Sigmoid colon (tissue), 6 donors: ENCODE measurements at regions not wholly inside any gene's neighbourhood (a gene's known extent, or its start where the extent isn't known, plus 50 kb on each side); places are given as distances from the start of the nearest gene placed in this dataset.

Source experiments
- DNase-seq: peaks from one replicate; pipeline ENCODE4 v3.0.0-alpha.2; 2019
- H3K27ac ChIP-seq, 4 donors: fragments of 200-600 bp; sonication (generic); one replicate each; pipeline ENCODE4 v1.5.1; 2016 to 2019; ENCODE audit warnings: mild to moderate bottlenecking in 1 of 4
- H3K27me3 ChIP-seq, 3 donors: fragments of 200-600 bp; sonication (generic); one replicate each; pipeline ENCODE4 v1.5.1; 2019; ENCODE audit warnings: mild to moderate bottlenecking in 1 of 3
- H3K36me3 ChIP-seq, 4 donors: fragments of 200-600 bp; sonication (generic); one replicate each; pipeline ENCODE4 v1.5.1; 2016 to 2019
- H3K4me1 ChIP-seq, 4 donors: fragments of 200-600 bp; sonication (generic); one replicate each; pipeline ENCODE4 v1.5.1; 2017 to 2019
- H3K4me3 ChIP-seq, 4 donors: fragments of 200-600 bp; sonication (generic); one replicate each; pipeline ENCODE4 v1.5.1; 2017 to 2019; ENCODE audit warnings: mild to moderate bottlenecking in 2 of 4, moderate library complexity in 1 of 4
- H3K9me3 ChIP-seq, 4 donors: fragments of 200-600 bp in 3 of 4; sonication (generic) in 3 of 4; one replicate each; pipeline versions ENCODE4 v1.5.1 to v1.6.1; 2013 to 2019
- CTCF ChIP-seq, 4 experiments: fragments of 450-650 bp in 3 of 4; fragments of 200-600 bp in 1 of 4; IDR thresholded peaks; one replicate each; pipeline ENCODE4 v1.5.1; 2016 to 2019; ENCODE audit warnings: antibody characterized with exemption in 4 of 4, mild to moderate bottlenecking in 3 of 4, moderate library complexity in 2 of 4
- EP300 ChIP-seq, 4 donors: sonication (generic); formaldehyde crosslinking; IDR thresholded peaks; one replicate each; pipeline ENCODE4 v1.6.1; 2017; ENCODE audit warnings: antibody characterized with exemption in 4 of 4
- POLR2A ChIP-seq, 2 donors: fragments of 450-650 bp; IDR thresholded peaks; one replicate each; pipeline ENCODE4 v1.6.1; 2016; ENCODE audit warnings: antibody characterized with exemption in 2 of 2, mild to moderate bottlenecking in 2 of 2, moderate library complexity in 2 of 2
- POLR2AphosphoS5 ChIP-seq, 4 donors: sonication (generic); formaldehyde crosslinking; IDR thresholded peaks; one replicate each; pipeline ENCODE4 v1.6.1; 2017; ENCODE audit warnings: antibody characterized with exemption in 4 of 4
- WGBS, 2 donors: extraction: QIAGEN DNeasy Blood & Tissue Kit; methylation state at CpG; one replicate each; pipeline ENCODE4 v1.1.7; 2013; 5-methylcytosine and 5-hydroxymethylcytosine counted together
- intact Hi-C: fragments of 100-400 bp; cut with DNase I; formaldehyde crosslinking; loops from one replicate; pipeline ENCODE4 v1.15.1; 2023
- donor health status: healthy with polysubstance abuse.
- donor health status: healthy.

GRCh38 chr5:30574761-30575160 is 618.7 kb upstream of the CDH6 start:
- intact Hi-C loops, result no loop called here
- H3K4me1 ChIP-seq, result no peaks in the 10 kb centered on the region
- no peaks in the 10 kb centered on the region for H3K9me3 ChIP-seq
- WGBS, 2 donors, result 83 to 93% methylated on average over 1 of the region's 1 CpG
- no peak overlapping the region for H3K27ac ChIP-seq
- no peak for TF ChIP-seq EP300 (IDR thresholded peaks at IDR 0.05)
- TF ChIP-seq POLR2A (IDR thresholded peaks at IDR 0.05), result no peak
- no peak for TF ChIP-seq POLR2AphosphoS5 (IDR thresholded peaks at IDR 0.05)
- TF ChIP-seq CTCF (IDR thresholded peaks at IDR 0.05), result no peak
- H3K36me3 ChIP-seq, result no peaks in the 10 kb centered on the region
- DNase-seq, result no peak
- H3K4me3 ChIP-seq, result no peak overlapping the region
- H3K27me3 ChIP-seq, result no peaks in the 10 kb centered on the region

- 32 to 60% methylated on average over 1 of the region's 1 CpG for WGBS, 2 donors
- no peaks in the 10 kb centered on the region for H3K4me1 ChIP-seq
- no peak for TF ChIP-seq CTCF (IDR thresholded peaks at IDR 0.05)
- intact Hi-C loops, result no loop called here
- no peak for DNase-seq
- no peaks in the 10 kb centered on the region for H3K9me3 ChIP-seq
- H3K27ac ChIP-seq, result no peak overlapping the region
- H3K36me3 ChIP-seq, result no peaks in the 10 kb centered on the region
- no peaks in the 10 kb centered on the region for H3K27me3 ChIP-seq
- H3K4me3 ChIP-seq, result no peak overlapping the region
Observed at GRCh38 chr5:30572279-30572678, 621.2 kb upstream of the CDH6 start.

GRCh38 chr5:30561771-30562170 is 631.7 kb upstream of the CDH6 start:
- intact Hi-C loops, result no loop called here
- 19 to 65% methylated on average over 2 of the region's 2 CpGs for WGBS, 2 donors
- H3K4me3 ChIP-seq, result no peak overlapping the region
- H3K36me3 ChIP-seq, result no peaks in the 10 kb centered on the region
- H3K27me3 ChIP-seq, result no peaks in the 10 kb centered on the region
- H3K9me3 ChIP-seq, result peaks cover 0 to 3% (median 0%) of the 10 kb centered on the region in 4 donors
- H3K27ac ChIP-seq, result no peak overlapping the region
- TF ChIP-seq EP300 (IDR thresholded peaks at IDR 0.05) (no peak), CTCF (IDR thresholded peaks at IDR 0.05) (no peak), POLR2A (IDR thresholded peaks at IDR 0.05) (no peak), POLR2AphosphoS5 (IDR thresholded peaks at IDR 0.05) (no peak)
- no peak for DNase-seq
- no peaks in the 10 kb centered on the region for H3K4me1 ChIP-seq

- 67% methylated on average over 4 of the region's 4 CpGs for WGBS, 2 donors
- H3K36me3 ChIP-seq, result no peaks in the 10 kb centered on the region
Observed at GRCh38 chr5:30551618-30552017, 641.9 kb upstream of the CDH6 start.

More at GRCh38 chr5:30551618-30552017, 641.9 kb upstream of the CDH6 start:
- intact Hi-C loops, result no loop called here
- no peak for TF ChIP-seq CTCF (IDR thresholded peaks at IDR 0.05)
- TF ChIP-seq POLR2A (IDR thresholded peaks at IDR 0.05), result no peak
- H3K4me3 ChIP-seq, result no peak overlapping the region
- no peaks in the 10 kb centered on the region for H3K4me1 ChIP-seq
- DNase-seq, result no peak
- no peak overlapping the region for H3K27ac ChIP-seq
- no peaks in the 10 kb centered on the region for H3K27me3 ChIP-seq
- H3K9me3 ChIP-seq, result no peaks in the 10 kb centered on the region
